GM21717 (cell line): ENCODE measurements at regions not wholly inside any gene's neighbourhood (a gene's known extent, or its start where the extent isn't known, plus 50 kb on each side); places are given as distances from the start of the nearest gene placed in this dataset.
"Not testable (repeated sequence)": the region's sequence is repeated elsewhere in the genome, so short reads cannot be mapped to it uniquely, and the experiment has no call there.

Experiments
- ATAC-seq: cut with Tn5 transposase; IDR thresholded peaks from one replicate; pipeline ENCODE4 v1.9.1; 2021; ENCODE audit warnings: mild to moderate bottlenecking, moderate library complexity; ENCODE audit not compliant: unreplicated experiment

DNA sequence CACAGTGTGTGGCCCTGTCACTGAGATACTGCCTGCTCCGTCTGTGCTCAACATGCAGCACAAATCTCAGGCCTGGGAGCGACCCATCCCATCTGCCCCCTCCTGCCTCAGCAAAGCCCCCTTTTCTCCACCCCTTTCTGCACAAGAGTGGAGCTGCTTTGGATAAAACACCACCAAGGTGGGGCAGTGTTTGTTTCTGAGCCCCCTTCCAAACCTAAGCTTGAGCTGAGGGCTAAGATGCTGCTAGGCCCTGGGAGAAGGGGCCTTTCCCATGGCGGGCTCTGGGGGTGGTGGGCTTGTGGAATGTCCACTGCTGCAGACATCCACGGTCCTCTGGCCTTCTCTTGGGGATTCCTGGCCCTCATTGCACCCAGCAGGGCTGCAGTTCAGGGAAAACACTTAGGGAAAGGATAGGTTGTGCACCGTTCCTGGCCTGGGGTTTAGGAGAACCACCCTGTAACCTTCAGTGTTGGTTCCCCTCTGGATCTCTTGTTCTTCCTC is 594.1 kb downstream of the TBC1D22A start:
- no peak for ATAC-seq

DNA sequence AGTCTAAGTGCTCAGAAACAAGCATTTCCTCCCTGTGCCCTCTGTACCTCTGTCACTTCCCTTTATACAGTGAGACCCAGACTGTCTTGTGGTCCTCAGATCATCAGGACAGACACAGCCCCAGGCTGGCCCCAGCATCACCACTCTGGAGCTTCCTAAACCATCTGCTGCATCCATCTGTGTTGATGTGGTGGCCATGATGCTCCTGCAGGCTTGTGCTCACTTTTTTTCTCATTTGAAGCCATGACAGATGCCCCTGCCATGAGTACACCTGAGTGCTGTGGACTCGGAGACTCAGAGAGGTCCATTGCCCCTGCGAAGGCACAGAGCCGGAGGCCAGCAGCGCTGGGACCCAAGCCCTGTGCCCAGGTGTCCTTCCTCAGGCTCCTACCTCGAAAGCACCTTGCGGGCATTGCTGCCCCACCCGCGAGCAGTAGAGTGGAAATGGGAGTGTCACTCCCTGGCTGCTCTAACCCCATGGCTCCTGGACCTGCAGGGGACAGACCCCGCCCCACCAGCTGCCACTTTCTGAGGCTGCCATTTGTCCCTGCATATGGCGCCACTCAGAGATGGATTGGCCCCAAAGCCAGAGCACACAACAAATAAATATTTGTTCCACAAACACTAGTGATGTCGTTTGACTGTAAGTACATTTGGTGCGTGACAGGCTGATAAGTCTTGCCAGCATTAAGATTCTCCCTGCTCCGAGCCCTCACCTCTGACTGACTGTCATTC is 593.5 kb downstream of the TBC1D22A start:
- ATAC-seq = no peak

DNA sequence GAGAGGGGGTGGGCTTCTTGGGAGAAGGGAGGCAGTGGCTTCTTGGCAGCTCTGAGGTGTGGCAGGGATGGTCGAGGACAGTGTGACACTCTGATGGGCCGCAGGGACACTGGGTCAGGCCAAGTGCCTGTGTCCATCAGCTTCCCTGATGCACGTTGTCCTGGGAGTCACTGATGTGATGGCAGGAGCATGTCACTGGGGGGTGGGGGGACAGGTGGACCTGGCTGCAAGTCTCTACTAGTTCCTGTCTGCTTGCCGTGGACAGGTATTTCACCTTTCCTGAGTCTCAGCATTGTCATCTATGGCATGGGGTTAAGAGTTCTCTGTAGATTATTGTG is 592.9 kb downstream of the TBC1D22A start:
- no peak for ATAC-seq

DNA sequence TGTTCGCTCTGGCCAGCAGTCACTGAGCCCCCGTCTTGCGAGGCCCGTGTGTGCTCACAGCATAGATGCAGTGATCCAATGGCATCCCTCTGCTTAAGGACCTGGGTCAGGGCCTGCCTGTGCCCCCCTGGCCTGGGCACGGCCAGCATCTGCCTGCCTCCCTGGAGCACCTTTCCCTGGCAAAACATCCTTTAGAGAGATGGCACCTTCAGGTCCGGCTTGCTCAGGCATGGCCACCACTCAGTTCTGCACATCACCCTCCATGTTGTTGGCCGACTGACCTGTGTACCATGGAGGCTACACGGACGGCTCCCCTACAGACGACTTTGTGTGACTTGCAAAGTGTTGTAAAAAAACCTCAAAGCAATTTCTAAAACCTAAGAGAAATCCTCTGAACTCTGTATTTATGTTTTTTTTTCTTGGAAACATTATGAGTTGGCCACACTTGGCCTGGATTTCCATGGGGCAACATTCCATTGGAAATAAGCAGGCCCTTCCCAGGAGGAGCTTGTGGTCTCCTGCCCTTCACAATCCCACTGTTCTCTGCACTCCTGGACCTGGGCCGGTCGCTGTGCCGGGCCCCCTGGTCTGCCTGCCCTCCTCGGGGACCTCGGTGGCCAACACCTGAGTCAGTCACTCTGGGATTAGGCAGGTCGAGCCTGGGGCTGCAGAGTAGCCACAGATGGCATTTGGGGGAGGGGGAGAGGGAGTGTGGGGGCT is 592.4 kb downstream of the TBC1D22A start:
- no peak for ATAC-seq

DNA sequence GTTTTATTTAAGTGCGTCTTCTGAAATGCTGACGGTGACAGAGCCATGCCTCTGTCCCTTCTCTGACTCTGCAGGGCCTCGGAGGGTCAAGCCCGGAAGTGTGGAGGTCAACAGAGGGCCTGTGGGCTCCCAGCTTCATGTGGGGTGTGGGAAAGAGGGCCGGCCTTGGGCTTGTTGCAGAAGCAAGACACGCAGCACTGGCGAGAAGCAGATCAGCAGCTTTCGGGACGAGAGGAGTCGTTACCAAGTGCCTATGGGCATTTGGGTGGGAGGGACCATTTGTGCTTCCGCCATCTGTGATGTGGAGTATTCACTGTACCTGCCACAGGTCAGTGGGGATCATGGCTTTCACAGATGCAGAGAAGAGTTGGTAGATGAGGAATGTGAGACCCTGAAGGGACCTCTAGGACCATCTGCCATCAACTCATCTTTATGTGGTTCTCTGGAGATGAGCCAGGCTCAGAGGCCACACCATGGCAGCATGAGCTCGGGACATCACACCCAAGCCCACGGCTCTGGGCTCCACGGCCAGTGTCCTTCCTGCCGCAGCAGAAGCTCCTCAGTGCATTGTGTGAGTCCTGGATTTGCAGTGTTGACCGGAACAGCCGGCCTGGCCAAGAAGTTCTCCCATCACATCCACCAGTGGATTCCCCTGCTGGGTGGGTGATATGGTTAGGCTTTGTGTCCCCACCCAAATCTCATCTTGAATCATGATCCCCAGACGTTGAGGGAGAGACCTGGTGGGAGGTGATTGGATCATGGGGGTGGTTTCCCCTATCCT is 590.7 kb downstream of the TBC1D22A start:
- no peak for ATAC-seq

DNA sequence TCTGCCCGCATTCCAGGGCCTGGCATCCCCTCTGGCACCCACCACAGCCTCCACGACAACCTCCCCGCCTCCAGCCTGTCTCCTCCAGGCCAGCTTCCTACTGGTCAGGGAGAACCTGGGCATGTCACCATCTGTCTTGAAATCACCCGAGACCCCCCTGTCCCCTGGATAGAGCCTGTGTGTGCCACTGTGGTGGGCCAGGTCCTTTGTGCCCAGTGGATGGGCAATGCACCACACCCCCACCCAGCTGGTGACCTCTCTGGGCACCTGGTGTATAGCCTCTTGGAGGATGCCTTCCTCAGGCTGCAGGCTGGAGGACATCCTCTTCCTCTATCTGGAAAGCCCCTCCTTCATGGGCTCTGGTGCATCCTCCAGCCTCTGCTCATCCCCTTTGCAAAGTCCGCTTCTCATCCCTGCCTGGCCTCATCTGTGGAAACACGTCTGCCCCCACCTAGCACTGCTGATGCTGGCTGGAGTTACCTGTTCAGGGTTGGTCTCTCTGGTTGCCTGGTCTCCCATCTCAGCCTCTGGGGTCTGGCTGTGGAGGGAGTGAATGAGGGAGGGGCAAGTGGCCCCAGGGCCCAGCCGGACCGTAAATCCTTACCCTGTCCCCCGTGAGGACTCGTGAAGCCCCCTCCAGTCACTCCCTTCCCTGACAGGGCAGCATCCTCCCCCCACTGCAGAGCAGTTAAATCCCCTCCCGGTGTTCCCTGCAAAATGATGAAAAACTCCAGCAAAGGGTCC is 589.6 kb downstream of the TBC1D22A start:
- no peak for ATAC-seq

DNA sequence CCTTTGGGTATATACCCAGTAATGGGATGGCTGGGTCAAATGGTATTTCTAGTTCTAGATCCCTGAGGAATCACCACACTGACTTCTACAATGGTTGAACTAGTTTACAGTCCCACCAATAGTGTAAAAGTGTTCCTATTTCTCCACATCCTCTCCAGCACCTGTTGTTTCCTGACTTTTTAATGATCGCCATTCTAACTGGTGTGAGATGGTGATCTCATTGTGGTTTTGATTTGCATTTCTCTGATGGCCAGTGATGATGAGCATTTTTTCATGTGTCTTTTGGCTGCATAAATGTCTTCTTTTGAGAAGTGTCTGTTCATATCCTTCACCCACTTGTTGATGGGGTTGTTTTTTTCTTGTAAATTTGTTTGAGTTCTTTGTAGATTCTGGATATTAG is 583.8 kb downstream of the TBC1D22A start:
- not testable (repeated sequence) for ATAC-seq

DNA sequence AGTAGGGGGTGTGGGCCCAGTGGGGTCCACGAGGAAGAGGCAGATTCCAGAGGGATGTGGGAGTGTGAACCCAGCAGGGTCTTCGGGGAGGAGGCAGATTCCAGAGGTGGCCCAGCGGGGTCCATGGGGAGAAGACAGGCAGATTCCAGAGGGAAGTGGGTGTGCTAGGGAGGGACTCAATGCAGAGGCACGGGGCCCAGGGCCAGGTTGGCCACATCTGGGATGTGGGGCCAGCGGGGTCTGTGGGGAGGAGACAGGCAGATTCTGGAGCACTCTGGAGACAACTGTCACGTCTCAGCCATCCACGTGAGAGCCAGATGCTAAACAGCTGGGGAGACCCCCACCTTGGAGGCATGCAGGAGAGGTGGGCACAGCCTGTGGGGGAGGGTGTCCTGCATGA is 582.6 kb downstream of the TBC1D22A start:
- ATAC-seq = no peak

DNA sequence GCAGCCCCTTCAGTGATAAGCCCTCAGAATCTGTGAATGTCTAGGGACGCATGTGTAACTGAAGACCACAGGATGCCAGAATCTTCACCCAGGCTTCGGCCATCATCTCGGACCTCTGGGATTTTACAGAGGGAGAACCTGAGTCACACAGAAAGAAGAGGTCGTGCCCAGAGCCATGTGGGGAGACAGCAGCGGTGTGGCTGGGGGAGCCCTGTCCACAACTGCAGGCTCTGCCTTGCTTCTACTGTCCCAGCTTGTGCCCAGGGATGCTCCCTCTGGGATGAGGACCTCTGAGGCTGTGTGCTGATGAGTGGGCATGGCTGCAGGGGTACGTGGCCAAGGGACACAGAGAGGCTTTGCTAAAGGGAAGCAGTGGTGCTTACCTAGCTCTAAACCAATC is 582.0 kb downstream of the TBC1D22A start:
- ATAC-seq = no peak

DNA sequence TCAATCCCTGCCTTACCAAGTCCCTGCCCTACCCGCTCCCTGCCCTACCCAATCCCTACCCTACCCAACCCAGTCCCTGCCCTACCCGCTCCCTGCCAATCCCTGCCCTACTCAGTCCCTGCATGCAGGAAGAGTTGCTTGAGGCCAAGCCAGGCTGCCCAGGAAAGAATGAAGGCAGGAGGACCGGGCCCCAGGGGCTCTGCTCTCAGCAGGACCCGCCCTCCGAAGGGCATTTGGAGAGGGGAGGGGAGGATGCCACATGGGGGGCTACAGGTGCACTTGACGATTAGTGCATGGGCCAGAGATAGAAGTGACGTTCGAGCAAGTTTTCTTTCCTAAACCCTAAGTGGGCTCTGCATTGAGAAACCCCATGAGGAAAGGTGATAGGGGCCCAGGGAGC is 581.2 kb downstream of the TBC1D22A start:
- no peak for ATAC-seq

DNA sequence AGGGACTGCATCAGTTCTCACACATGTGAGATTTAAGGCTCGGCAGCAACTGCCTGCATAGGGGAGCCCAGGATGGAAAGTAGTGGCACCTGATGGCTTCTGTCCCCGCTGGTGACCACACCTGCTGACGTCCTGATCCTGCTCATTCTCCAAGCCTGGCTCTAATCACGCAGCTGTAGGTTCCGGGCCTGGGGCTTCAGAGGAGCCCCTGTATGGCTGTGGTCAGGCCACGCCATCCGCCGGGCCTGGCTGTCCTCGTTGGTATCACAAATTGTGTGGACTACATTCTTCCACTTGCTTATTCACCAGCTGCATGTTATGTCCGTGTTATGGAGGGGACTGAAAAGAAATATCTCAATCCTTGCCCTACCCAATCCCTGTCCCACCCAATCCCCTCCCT is 580.0 kb downstream of the TBC1D22A start:
- no peak for ATAC-seq

DNA sequence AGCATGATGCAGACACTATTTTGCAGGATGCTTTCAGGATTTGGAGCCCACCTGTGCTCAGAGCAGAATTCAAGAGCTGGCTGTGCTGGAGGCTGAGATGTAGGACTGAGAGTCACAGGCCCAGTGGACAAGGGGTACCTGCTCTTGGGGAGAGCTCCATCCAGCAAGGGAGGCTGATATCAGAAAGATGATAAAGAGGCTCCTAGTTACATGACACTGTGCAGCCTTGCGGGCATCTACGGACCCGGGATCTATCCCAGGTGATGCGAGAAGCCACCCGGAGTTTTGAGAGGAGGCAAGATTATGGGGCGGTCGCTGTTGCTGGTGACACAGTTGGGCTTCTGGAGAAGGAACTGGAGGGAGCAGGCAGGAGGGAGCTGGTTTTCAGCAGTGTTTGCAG is 579.0 kb downstream of the TBC1D22A start:
- no peak for ATAC-seq

DNA sequence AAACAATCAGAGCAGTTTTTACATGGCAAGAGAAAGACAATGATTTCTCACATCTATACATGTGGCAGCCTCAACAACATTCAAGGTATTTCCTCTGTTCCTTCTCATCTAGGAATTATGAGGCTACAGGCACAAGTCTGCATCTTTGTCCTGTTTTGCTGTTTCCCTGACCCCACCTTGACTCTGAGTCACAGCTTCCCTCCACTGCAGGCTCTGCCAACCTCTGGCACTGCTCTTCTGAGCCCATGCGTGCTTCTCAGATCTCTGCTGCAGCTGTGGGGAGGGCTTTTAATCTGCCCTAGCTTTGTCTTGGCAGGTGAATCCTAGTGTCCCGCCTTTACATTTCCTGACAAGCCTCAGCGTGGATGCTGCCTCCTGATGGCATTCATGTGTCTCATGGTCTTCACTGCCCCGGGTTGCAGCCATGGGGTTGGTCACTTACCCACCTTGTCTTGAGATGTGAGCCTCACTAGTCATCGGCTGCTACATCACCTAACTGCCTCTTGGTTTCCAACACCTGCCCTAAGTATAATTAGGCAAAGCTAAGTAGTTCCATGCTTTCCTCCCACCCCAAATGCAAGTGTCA is 578.5 kb downstream of the TBC1D22A start:
- no peak for ATAC-seq

DNA sequence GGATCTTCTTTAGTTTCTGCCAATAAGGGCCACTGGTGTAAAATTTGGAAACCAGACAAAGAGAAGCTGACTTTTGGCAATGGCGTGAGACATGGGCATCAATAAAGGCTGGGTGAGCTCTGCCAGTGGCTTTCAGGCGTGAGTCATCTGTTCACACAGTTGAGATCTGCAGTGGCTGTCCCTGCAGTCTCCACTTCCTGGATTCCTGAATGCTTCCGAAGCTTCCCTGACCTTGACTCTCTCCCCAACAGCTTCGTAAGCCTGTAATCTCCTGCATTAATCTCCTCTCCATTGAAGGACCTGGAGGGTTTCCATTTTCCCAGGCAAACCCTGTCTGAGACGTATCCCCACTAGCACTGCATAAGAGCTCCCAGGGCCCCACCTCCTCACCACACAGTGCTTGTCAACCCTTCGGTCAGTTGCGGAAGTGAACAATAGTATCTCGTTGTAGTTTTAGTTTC is 574.7 kb downstream of the TBC1D22A start:
- ATAC-seq = no peak

DNA sequence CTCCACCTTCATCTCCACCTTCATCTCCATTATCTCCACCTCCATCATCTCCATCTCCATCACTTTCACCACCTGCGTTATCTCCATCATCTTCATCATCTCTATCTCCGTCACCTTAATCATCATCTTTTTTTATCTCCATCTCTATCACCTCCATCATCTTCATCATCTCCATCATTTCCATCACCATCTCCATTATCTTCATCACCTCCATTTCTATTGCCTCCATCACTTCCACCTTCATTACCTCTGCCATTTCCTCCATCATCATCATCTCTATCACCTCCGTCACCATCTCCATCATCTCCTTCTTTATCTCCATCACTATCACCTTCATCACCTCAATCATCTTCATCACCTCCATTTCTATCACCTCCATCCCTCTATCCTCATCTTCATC is 573.5 kb downstream of the TBC1D22A start:
- ATAC-seq = no peak

DNA sequence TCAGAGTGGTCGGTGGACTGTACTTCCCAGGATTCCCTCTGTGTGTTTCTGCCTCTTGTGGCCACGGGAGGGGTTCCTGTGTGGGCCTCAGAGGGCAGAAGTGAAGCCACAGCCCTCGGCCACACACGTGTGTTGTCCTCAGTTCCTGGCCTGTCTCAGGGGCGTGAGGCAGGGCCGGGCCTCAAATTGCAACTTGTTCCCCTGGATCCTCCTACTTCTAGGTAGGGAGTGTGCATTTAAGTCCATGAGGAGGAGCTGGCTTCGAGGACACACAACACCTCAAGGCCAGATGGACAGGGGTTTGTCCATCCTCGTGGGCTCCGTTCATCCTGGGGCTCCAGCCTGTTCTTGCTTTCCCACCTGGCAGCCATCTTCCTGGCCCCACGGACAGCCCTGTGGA is 573.0 kb downstream of the TBC1D22A start:
- ATAC-seq = no peak

DNA sequence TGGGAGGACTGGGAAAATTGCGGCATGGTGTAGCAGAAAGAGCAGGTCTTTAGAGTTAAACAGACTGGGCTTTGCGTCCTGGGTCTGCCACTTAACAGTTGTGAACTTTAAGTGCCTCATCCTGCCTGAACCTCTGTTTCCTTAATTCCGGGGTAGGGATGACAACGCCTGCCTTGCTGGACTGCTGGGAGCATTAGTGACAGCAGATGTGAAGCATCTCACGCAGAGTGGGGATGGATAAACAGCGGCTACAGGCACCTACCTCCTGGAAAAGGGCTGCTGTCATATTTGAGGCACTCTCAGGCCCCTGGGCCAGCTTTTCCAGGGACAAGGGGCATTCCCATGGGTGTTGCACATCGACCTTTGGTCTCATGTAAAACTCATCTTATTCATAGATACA is 572.2 kb downstream of the TBC1D22A start:
- no peak for ATAC-seq

DNA sequence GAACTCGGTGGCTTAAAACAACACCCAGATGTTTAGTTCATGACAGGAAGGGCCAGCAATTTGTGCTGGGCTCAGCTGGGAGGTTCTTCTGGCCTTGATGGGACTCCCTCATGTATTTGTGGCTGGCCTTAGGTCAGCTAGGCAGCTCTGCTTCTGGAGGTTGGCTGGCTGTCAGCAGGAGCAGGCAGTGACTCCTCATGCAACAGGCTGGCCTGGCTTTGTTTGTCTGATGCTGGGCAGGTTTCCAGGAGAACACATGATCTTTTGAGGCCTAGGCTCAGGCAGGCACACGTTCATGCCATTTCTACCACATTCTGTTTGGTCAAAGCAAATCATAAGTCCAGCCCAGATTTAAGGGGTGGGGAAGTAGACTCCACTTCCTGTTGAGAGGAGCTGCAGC is 571.2 kb downstream of the TBC1D22A start:
- ATAC-seq = no peak

DNA sequence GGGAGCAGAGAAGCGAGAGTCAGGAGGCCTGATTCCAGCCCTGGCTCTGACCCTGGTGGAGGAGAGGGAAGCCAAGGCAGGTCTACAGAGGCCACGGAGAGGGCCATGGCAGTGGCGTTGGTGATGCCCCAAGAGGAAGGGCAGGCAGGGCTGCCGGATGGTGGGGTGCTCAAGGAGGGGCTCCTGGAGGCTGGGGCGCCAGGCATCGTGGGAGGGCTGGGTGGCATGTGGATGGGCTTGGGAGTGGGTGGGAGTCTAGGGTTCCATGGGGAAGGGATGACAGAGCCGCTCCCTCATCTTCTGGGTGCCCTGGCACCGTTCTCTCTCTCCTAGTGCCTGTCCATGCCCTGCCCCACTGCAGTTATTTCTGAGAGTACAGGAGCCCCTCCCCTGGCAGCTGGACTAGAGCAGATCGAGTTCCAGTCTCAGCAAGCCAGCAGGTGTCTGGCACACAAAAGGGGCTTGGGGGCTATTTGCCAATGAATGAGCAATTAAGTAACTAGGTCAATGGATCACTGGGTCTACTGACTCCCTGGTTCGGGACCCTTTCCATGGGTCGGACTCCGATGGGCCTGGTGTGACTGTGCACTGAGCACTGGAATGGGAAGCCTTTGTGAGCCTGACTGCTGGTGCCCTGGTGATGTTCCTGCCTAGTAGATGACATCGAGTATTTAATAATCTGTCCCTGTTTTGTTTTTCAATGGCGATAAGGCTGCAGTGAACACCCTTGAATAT is 570.0 kb downstream of the TBC1D22A start:
- no peak for ATAC-seq

DNA sequence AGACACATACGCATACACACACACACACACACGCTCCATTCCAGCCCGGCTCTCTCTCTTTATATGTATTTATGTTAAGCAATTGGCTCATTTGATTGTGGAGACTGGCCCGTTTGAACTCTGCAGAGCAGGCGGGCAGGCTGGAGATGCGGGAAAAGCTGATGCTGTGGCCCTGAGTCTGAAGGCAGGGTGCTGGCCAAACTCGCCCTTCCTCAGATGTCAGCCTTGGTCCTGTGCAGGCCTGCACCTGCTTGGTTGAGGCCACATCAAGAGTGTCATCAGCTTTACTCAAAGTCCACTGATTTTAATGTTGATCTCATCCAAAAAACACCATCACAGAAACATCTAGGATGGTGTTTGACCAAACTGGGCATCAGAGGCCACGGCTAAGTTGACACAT is 569.3 kb downstream of the TBC1D22A start:
- ATAC-seq = no peak
